ENCODE measurements at regions not wholly inside any gene's neighbourhood (a gene's known extent, or its start where the extent isn't known, plus 50 kb on each side); places are given as distances from the start of the nearest gene placed in this dataset.

GRCh38 chr13:109642358-109642757, 144.0 kb downstream of the IRS2 start:
- no peak for TF ChIP-seq IKZF2 (IDR thresholded peaks at IDR 0.05)
- TF ChIP-seq TAF1 (IDR thresholded peaks at IDR 0.05; ENCODE audit: borderline replicate concordance, low read depth, low read length), result no peak
- TF ChIP-seq TBL1XR1 (IDR thresholded peaks at IDR 0.05; ENCODE audit: low read depth, low read length), result no peak

Measured in GM12878 (cell line).